Cortex of kidney (tissue), 1 donor: ENCODE measurements at regions not wholly inside any gene's neighbourhood (a gene's known extent, or its start where the extent isn't known, plus 50 kb on each side); places are given as distances from the start of the nearest gene placed in this dataset.

Experiments used
- DNase-seq: peaks from one replicate; lab custom pipeline; 2025; lab: John Stamatoyannopoulos, UW

DNA sequence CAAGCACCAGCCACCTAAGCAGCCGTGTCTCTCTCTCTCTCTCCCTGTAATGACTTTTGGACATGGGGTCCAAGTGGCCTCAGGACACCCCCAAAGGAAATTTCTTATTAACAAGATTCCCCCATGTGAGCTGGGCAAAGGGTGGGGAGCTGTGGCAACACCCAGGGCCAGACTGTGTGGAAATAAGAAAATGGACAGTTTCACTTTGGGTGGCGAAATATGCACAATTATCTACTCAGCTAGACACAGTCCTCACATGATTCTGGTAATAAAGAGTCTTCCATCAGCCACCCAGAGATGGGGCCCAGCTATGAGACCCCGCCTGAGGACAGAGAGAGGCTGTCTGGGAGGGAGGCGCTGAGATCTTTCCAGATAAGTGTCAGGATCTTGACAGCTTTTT lies 96.8 kb upstream of the TPM1 start:
- no peak for DNase-seq

DNA sequence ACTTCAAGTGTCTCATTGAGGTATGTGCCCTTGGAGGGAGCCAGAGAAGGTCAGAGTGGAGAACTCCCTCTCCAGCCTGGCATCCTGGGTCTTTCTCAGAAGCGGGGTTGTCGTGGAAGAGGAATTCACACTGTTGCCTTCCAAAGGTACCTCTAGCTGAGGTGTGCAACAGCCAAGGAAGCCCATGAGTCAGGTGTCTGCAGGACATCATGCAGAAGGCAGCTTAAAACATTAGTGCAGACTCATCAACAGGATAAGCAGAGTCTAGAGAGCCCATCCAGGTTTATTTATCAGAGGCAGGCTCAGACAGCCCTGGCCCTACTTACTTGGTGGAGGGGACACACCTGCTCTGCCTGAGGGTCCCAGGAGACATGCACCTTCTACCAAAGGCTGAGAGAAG lies 95.6 kb upstream of the TPM1 start:
- no peak for DNase-seq

DNA sequence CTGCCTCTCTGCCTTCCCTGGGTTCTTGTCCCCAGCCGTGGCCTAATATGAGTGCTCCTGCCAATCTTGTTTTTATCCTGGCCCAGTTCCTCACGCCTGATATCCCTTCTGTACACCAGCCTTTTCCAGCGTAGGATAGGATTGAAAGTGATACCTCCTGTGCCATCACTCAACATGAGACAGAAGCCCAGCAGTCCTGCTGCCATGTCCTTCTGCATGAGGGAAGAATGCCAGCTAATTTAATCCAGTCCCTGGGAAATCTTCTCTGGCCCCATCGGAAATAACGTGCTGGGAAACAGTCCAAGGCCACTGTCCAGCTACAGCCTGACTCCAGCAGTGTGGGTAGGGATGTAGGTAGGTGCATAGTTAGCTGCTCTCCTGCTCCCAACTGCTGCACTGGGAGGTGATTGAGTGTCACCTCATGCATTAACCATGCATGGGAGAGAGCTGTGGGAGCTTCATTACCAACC lies 92.0 kb upstream of the TPM1 start:
- no peak for DNase-seq

DNA sequence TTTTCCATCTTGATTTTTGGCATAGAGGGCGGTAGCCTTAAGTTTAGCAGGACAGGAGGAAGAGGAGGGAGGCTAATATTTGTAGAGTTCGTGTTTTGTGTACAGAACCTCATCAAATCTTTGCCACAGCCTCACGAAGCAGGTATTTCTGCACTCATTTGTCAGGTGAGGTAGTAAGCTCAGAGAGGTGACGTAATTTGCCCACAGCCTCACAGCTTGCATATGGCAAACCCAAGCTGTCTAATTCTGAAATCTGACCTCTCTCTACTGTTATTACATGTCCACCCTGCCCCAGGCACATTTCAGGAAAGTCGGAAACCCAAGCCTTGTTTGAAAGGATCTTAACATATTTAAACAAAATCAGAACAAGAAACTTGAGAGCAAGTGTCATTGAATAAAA lies 91.1 kb upstream of the TPM1 start:
- DNase-seq: no peak

DNA sequence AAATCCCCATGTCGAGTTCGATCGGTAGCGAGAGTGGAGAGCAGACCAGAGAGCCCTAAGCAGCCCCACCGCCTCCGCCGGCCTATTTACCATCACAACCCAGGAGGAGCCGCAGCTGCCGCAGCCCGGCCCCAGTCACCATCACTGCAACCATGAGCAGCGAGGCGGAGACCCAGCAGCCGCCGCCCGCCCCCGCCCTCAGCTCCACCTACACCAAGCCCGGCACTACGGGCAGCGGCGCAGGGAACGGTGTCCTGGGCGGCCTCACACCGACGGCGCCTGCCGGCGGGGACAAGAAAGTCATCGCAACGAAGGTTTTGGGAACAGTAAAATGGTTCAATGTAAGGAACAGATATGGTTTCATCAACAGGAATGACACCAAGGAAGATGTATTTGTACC lies 89.5 kb upstream of the TPM1 start:
- DNase-seq: no peak

DNA sequence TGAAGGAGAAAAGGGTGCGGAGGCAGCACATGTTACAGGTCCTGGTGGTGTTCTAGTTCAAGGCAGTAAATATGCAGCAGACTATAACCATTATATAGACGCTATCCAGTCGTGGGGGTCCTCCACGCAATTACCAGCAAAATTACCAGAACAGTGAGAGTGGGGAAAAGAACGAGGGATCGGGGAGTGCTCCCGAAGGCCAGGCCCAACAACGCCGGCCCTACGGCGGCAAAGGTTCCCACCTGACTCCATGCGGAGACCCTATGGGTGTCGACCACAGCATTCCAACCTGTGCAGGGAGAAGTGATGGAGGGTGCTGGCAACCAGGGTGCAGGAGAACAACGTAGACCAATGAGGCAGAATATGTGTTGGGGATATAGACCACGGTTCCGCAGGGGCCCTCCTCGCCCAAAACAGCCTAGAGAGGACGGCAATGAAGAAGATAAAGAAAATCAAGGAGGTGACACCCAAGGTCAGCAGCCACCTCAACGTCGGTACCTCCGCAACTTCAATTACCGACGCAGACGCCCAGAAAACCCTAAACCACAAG lies 89.0 kb upstream of the TPM1 start:
- no peak for DNase-seq

DNA sequence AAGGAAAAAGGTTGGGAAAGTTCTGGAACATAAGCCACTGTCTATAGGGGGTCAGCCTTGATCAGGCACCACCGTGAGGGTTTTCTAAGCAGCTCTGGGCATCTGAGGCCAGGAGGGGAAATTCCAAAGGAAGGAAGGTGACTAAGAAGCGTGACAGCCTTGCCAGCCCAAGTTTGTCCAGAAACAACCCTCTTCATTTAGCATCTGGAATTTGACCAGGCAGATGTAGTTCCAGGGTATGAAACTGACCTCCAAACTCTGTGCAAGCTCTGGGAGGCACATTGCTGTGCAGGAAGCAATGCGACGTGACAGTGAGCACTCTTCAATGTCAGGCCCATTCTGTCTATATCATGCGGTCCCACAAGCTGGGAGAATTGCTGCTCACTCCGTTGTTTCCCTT lies 85.4 kb upstream of the TPM1 start:
- no peak for DNase-seq

DNA sequence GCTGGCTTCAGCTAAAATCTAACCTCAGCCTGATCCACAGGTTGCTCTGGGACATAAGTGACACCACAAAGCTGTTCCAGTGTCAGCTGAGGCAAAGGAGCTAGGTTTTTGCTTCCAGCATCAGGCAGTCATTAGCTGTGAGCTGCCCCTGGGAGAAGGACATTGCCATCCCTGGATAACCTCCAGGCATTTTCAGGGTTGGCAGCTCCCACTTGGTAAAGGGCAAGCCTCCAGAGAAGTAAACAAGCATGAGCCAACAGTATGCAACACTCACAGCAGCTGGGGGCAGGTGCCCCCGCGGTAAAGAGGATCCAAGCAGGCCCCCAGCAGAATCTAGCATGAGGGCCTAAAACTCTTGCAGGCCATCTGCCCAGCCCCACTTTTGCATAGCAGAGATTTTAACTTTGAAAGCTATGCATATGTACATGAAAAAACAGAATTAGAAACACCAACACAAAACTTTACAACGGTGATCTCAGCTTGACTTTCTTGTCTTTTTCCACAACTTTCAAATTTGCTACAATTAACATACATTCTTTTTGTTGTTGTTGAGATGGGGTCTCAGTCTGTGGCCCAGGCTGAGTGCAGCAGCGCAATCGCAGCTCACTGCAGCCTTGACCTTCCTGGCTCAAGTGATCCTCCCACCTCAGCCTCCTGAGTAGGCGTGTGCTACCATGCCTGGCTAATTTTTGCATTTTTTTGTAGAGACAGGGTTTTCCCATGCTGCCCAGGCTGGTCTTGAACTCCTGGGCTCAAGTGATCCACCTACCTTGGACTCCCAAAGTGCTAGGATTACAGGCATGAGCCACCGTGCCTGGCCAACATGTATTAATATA lies 83.8 kb upstream of the TPM1 start:
- no peak for DNase-seq

DNA sequence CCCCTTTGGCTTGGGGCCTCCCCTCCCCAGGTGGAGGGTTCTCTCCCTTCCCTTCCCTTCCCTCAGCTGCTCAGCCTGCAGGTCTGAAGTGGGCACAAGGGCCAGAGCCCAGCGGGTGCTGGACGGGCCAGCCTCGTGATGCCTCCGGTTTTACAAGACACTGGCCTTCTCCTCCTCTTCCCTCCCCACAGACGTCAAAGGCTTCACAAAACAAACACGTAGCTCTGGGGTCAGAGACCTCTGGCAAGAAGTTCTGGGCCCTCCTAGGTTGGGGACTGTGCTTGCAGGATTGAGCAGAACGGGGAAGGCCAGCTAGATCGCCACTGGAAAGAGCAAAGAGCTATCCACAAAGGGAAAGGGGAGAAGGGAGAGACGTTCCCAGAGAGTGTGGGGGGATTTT lies 81.4 kb upstream of the TPM1 start:
- no peak for DNase-seq

DNA sequence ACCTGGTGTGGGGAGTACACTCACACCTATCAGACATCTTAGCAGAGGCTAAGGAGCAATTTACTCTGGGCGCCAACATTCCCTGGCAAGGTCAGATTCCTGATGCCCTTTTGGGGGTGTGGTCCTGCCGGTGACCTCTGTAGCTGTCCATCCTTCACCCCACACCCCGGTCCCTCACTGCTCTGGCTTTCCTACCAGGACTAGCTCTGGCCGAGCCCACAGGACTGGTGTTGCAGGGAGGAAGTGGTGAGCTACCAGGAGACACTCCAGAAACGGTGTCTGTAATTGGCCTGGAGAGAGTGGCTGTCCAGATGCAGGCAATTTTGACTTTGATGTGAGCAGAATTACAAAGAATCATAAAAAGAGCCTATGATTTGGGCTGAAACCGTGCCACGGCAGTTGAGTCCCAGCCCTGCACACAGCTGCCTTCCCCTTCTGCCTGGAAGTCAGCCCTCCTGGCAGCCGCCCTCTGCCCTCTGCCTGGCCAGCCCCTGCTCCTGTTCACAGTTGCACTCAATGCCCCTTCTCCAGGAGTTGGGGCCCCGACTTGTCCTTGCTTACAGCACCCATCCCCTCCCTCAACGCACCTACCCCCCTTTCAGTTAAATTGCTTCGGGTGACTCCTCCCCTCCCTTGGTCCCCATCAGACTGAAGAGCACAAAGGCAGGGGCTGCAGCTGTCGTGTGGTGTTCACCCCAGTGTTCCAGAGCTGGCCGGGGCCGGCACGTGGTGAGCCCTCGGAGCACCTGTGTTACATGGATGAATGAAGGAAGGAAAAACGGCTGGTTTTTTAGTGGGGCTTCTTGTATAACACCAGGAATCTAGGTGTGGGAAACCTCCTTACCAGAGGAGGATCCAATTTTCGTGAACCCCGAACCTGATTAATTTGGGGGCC lies 80.2 kb upstream of the TPM1 start:
- DNase-seq: no peak

DNA sequence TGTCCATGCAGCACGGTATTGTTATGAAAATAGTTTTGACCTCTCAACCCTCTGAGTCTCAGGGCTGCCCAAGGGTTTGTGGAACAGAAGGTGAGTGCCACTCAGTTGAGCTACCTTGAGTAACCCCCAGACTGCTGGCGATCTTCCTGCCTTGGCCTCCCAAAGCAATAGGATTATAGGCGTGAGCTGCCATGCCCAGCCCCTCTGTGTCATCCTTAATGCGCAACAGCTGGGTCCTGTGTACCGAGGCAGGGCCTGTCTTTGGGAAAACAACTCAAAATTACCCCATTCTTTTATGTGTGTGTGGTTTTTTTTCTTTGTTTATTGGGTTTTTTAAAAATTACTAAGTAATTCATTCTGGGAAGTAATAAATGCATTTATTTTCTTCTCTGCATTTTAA lies 78.3 kb upstream of the TPM1 start:
- DNase-seq: no peak

DNA sequence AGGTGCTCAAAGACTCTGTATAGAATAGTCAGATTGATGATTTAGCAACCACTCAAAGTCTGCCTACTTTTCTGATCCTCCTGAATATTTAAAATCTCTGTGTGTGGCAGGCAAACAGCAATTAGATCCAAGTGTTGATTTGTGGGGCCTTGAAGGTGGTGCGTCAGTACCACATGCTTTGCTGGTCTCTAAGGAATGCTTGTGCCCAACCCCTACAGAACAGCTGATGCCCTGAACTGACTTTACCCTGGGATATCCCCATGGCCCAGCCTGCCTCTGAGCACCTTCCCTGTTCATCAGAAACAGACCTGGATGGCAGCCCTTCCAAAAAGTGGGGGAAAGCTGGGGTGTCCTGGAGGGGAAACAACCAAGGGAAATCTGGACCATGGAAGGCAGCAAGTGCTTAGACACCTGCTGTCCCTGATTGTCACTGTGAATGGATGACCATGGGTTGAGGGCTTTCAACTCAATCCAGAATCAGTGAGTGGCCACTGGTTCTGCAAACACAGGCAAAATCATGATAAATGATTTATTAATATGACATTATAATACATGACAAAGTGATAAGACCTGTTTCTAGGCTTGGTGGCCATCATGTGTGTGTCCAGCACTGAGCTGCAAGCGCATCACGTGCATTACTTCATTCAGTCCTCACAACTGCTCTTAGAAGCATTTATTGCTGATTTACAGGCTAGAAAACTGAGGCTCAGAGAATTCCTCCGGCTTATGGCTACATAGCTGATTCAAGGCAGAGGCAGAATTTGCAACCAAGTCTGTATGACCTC lies 76.1 kb upstream of the TPM1 start:
- no peak for DNase-seq

DNA sequence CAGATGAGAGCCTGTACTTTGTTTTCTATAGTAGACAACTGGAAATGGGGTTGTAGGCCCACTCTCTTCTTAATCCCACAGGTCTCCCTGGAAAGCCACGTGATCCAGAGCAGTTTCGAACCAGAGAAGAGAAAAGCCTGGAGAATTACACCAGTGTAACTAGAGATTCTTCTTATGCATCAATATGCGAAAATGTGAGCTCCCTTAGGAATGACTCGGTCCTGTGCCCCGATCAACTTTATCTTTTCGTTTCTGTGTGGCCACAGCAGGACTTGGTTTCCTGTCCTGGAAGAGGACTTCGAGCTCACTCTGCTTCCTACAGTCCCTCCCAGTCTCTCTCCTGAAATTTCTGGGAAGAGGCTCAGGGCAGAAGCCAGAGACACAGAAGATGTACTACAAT lies 73.8 kb upstream of the TPM1 start:
- no peak for DNase-seq

DNA sequence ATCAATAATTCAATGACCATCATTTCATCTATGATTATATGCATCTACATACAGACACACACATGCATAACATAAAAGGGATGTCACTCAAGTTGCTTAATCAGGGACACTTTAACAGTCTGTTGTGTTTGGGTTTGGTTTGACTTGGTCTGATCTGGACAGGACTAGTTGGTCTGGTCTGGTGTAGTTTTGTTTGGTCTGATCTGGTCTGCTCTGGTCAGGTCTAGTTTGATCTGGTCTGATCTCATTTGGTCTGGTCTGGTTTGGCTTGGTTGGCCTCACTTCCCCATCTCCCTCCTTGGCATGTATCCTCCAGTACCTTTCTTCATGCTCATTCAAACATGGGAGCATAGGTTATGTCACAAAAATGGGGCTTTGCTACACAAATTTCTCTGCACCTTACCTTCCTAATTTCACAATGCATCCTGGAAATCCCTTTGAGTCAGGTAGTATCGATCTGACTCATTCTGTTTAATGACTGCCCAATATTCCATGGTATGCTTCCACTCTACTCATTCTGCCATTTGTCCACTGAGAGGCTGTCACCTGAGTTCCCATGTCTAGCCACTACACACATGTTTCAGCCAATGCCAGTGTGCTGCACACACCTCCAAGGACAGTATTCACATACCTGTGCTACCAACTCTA lies 73.0 kb upstream of the TPM1 start:
- DNase-seq: no peak

DNA sequence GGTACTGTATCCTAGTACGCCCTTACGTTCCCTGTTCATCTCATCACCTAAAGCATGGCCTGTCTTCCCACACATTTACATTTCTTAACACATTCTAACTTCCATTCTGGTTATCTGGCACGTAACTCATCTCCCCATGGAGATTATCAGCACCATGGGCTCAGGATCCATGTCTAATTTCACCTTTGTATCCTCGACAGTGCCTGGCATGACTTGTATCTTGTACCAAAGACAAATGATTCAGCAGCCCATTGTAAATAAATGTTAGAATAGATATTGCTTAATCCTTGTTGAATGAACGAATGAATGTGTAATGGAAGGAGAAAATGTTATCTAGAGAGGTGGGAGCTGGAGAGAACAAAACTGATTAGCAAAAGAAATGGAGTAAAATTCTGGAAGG lies 69.7 kb upstream of the TPM1 start:
- no peak for DNase-seq

DNA sequence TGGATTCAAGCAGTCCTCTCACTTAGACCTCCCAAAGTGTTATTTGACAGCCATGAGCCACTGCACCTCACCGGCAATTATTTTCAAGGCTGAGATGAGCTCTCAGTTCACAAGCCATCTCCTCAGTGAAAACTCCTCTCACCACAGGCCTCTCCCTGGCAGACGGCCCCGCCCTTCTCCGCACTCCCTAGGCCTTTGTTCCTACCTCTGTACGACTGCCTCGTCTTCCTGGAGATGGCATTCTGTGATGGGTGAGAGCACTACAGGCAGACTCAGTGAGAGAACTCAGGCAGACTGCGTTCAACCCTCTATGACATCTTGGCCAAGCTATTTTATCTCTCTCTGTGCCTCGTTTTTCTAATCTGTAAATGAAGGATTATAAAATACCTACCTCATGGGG lies 67.0 kb upstream of the TPM1 start:
- no peak for DNase-seq

DNA sequence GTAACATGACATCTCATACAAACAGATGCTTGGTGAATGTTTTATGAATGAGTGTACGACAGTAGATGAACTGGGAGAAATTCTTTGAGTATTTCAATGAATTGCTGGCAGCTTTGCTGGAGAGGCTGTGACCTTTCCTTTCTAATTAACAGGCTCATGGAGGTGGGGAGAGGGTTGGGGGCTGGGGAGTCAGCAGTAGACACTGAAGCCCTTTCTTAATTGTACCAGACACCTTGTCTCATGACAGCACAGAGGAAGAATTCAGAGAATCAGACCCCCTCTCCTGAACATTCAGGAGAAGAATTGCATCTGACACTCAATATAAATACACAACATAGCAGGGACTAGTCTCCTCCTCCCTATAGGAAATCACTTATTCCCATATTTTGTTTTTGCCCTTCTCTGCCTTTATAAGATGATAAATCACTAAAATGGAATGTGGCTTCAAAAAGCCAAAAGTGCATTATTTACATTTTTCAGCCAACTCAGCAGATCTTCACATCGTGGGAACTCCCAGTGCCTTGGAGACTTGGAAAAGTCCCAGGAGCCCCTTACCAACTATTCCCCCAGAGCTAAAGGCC lies 66.2 kb upstream of the TPM1 start:
- no peak for DNase-seq

DNA sequence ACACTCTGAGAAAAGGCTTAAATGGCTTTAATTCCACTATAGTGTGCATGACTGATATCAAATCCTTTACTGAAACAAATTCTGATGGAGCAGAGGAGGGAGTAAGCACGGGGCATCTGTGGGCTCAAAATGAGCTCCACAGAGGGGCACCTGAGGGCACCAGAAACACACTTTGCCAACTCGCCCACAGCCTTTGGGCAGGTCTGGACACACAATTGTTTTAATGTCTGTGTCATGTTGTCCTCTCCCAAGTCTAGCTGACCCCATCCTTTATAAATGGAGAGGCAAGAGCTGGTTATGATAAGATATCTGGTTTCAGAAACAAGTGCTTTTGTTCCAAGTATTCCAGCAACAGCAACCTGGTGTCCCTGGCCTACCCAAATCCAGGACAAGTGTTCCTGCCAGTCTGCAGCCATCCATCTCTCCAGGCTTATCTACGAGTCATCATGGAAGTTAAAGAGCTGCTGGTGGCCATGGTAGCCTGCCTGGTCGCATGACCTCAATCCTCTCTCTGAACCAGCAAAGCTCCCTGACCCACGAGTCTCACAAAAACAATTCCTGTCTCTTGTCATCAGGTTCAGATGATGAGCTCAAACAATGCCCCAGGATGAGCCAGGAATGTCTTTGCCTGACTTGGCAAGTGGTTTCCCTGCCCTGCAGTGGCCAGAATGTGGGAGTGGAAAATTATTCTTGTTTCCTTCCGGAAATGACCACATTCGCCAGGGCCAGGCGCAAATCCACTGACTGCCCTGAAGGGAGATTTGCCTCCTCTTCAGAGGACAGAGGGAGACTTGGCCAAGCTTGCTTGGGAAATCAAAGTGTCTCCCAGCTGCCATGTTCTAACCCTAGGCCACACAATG lies 64.4 kb upstream of the TPM1 start:
- DNase-seq: no peak

DNA sequence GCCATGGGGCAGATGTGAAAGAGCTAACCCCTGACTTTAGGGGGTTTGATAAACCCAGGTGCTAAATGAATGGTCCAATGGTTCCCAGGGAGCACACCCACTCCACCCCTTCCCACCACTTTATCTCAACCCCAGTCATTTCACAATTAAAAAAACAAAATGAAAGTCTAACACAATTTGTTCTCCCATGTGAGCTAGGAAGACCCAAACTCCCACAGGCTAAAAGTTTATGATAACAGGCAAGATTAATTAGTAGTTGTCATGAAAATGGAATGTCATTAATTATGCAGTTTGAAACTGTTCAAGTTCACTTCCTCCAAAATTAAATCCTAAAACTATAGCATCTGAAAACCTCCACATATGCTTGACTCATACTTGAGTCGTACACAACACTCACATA lies 63.3 kb upstream of the TPM1 start:
- DNase-seq: no peak

DNA sequence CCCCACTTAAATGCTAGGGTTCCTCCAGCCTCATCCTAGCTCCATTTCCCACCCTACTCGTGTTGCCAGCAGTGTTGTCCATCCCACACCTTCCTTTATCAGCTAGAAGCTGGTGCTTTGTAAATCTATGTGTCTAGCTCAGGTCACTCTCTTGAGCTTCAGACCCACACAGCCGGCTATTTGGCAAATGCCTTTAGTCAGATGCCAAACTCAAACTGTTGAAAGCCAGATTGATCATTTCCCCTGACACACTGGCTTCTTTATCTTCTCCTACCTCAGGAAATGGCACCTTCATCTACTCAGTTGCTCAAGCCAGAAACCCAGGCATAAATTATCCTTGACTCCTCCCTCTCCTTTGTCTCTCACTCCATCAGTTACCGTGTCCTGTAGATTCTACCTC lies 61.5 kb upstream of the TPM1 start:
- DNase-seq: no peak
